ENCODE measurements at regions not wholly inside any gene's neighbourhood (a gene's known extent, or its start where the extent isn't known, plus 50 kb on each side); places are given as distances from the start of the nearest gene placed in this dataset.

DNA sequence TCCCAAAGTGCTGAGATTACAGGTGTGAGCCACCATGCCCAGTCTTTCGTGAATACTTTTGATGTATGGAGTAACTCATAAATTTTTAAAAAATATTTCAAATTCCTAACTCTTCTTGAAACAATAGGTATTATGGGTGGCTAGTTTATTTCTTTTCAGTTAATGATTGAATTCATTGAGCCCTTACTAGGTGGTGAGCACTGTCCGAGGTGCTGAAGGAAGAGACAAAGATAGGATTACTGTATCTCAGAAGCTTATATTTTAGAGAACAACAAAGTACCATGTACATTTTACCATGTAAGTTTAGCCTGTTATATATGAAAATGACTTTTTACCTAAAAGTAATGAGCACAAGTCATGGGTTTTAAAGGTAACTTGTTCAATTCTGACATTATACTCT lies 418.3 kb downstream of the NPIPA7 start:
- intact Hi-C loops (cut with micrococcal nuclease), result no loop called here
- Histone ChIP-seq H3K36me3 (ENCODE audit: low read depth, low read length) (no peaks in the 10 kb centered on the region), H3K9ac (ENCODE audit: low read length) (no peak overlapping the region), H4K20me1 (ENCODE audit: low read length) (no peaks in the 10 kb centered on the region), H3K27ac (ENCODE audit: low read length) (no peak overlapping the region), H3F3A (ENCODE audit: low read length, unreplicated experiment) (no peaks in the 10 kb centered on the region), H3K9me2 (replicated peaks; ENCODE audit: low read length) (no peaks in the 10 kb centered on the region), H3K4me1 (ENCODE audit: insufficient read depth, low read length) (no peaks in the 10 kb centered on the region), H3K4me2 (ENCODE audit: low read length) (no peak overlapping the region), H3K27me3 (ENCODE audit: low read length) (no peaks in the 10 kb centered on the region), H3K9me3 (ENCODE audit: low read length) (no peaks in the 10 kb centered on the region), H3K79me2 (ENCODE audit: low read length) (no peaks in the 10 kb centered on the region), H2AFZ (ENCODE audit: low read length) (no peak overlapping the region), H3K4me3 (ENCODE audit: low read length) (no peak overlapping the region)
- DNase-seq, result no peak
- no peak for ATAC-seq
- no peak for TF ChIP-seq CTCF (conservative IDR thresholded peaks at IDR 0.05; ENCODE audit: low read depth, low read length)
- no peak for TF ChIP-seq EZH2 (IDR thresholded peaks at IDR 0.05; ENCODE audit: low read length, unreplicated experiment)
- no peak for TF ChIP-seq EZH2phosphoT487 (IDR thresholded peaks at IDR 0.05; ENCODE audit: borderline replicate concordance, low read length)
- ChIA-PET POLR2A (ENCODE audit: unreplicated experiment) (no interaction called here), CTCF (no interaction called here)
- BruUV-seq (replicated peaks), result no TSS peak

GRCh38 chr16:16798504-16798903 lies 419.6 kb downstream of the NPIPA7 start:
- DNase-seq (no peak), ATAC-seq (no peak)
- H3K9ac ChIP-seq (ENCODE audit: low read length), result no peak overlapping the region
- no peaks in the 10 kb centered on the region for H3K4me1 ChIP-seq (ENCODE audit: insufficient read depth, low read length)
- H3K79me2 ChIP-seq (ENCODE audit: low read length), result no peaks in the 10 kb centered on the region
- H3K27me3 ChIP-seq (ENCODE audit: low read length), result no peaks in the 10 kb centered on the region
- H4K20me1 ChIP-seq (ENCODE audit: low read length), result no peaks in the 10 kb centered on the region
- H3K9me3 ChIP-seq (ENCODE audit: low read length), result no peaks in the 10 kb centered on the region
- ChIA-PET POLR2A (ENCODE audit: unreplicated experiment) (no interaction called here), CTCF (no interaction called here)
- no peak overlapping the region for H3K4me3 ChIP-seq (ENCODE audit: low read length)
- H3K9me2 ChIP-seq (replicated peaks; ENCODE audit: low read length), result no peaks in the 10 kb centered on the region
- H2AFZ ChIP-seq (ENCODE audit: low read length), result no peak overlapping the region
- TF ChIP-seq CTCF (conservative IDR thresholded peaks at IDR 0.05; ENCODE audit: low read depth, low read length), result no peak
- TF ChIP-seq EZH2phosphoT487 (IDR thresholded peaks at IDR 0.05; ENCODE audit: borderline replicate concordance, low read length), result no peak
- no peak for TF ChIP-seq EZH2 (IDR thresholded peaks at IDR 0.05; ENCODE audit: low read length, unreplicated experiment)
- no peak overlapping the region for H3K27ac ChIP-seq (ENCODE audit: low read length)
- H3F3A ChIP-seq (ENCODE audit: low read length, unreplicated experiment), result no peaks in the 10 kb centered on the region
- no TSS peak for BruUV-seq (replicated peaks)
- intact Hi-C loops (cut with micrococcal nuclease), result no loop called here
- H3K36me3 ChIP-seq (ENCODE audit: low read depth, low read length), result no peaks in the 10 kb centered on the region
- H3K4me2 ChIP-seq (ENCODE audit: low read length), result no peak overlapping the region

DNA sequence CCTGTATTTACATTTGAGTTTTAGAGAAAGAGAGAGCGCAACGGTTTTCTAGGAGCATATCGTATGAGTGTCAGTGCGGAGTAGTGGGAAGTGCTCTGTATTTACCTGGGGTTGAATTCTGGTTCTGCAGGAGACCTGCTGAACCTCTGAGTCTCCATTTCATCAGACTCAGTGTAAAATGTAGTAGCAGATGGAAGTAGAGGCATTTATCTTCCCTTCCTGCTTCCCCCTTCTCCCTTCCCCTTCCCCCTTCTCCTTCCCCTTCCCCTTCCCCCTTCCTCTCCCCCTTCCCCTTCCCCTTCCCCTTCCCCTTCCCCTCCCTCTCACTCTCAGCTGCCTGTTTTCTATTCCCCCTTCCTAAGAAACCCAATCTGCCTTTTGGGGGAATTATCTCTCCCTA lies 426.9 kb downstream of the NPIPA7 start:
- Histone ChIP-seq H3K36me3 (ENCODE audit: low read depth, low read length) (no peaks in the 10 kb centered on the region), H3K79me2 (ENCODE audit: low read length) (no peaks in the 10 kb centered on the region), H3K4me2 (ENCODE audit: low read length) (no peak overlapping the region), H4K20me1 (ENCODE audit: low read length) (no peaks in the 10 kb centered on the region), H3K9me2 (replicated peaks; ENCODE audit: low read length) (no peaks in the 10 kb centered on the region), H3K9me3 (ENCODE audit: low read length) (no peaks in the 10 kb centered on the region), H3K27me3 (ENCODE audit: low read length) (no peaks in the 10 kb centered on the region), H3K27ac (ENCODE audit: low read length) (no peak overlapping the region), H2AFZ (ENCODE audit: low read length) (no peak overlapping the region), H3K4me3 (ENCODE audit: low read length) (no peak overlapping the region), H3F3A (ENCODE audit: low read length, unreplicated experiment) (no peaks in the 10 kb centered on the region), H3K9ac (ENCODE audit: low read length) (no peak overlapping the region), H3K4me1 (ENCODE audit: insufficient read depth, low read length) (no peaks in the 10 kb centered on the region)
- no TSS peak for BruUV-seq (replicated peaks)
- ChIA-PET POLR2A (ENCODE audit: unreplicated experiment) (no interaction called here), CTCF (no interaction called here)
- ATAC-seq (no peak), DNase-seq (no peak)
- intact Hi-C loops (cut with micrococcal nuclease), result no loop called here
- no peak for TF ChIP-seq EZH2phosphoT487 (IDR thresholded peaks at IDR 0.05; ENCODE audit: borderline replicate concordance, low read length)
- TF ChIP-seq EZH2 (IDR thresholded peaks at IDR 0.05; ENCODE audit: low read length, unreplicated experiment), result no peak
- TF ChIP-seq CTCF (conservative IDR thresholded peaks at IDR 0.05; ENCODE audit: low read depth, low read length), result no peak
